ENCODE measurements at regions not wholly inside any gene's neighbourhood (a gene's known extent, or its start where the extent isn't known, plus 50 kb on each side); places are given as distances from the start of the nearest gene placed in this dataset.

DNA sequence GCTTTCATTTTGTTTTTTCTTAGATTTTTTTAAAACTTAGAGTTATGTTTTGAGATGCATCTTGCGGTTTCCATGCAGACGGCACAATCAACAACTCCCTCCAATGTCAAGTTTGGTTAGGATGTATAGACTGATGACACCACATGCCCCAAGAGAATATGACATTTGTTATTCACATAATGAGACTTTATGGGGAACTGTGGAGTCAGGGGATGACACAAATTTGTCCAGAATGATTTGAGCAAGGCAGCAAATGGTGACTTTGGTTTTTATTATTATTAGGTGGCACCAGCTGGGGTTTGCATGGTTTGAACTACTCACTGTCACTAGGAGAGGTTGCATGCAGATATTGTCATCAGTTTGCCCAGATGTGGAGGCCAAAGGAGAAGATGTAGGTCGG lies 461.8 kb upstream of the PRKX start:
- no peaks in the 10 kb centered on the region for H3K27me3 ChIP-seq
- H3K36me3 ChIP-seq (replicated peaks in 1 of 2; ENCODE audit: insufficient read depth in 1 of 2, low read depth in 2 of 2) = no peaks in the 10 kb centered on the region
- no peaks in the 10 kb centered on the region for H3K4me1 ChIP-seq
- H3K9me3 ChIP-seq = no peaks in the 10 kb centered on the region
- intact Hi-C loops (cut with DNase I) = no loop called here
- no peak for TF ChIP-seq POLR2A (IDR thresholded peaks at IDR 0.05)
- TF ChIP-seq, protein P1, sequence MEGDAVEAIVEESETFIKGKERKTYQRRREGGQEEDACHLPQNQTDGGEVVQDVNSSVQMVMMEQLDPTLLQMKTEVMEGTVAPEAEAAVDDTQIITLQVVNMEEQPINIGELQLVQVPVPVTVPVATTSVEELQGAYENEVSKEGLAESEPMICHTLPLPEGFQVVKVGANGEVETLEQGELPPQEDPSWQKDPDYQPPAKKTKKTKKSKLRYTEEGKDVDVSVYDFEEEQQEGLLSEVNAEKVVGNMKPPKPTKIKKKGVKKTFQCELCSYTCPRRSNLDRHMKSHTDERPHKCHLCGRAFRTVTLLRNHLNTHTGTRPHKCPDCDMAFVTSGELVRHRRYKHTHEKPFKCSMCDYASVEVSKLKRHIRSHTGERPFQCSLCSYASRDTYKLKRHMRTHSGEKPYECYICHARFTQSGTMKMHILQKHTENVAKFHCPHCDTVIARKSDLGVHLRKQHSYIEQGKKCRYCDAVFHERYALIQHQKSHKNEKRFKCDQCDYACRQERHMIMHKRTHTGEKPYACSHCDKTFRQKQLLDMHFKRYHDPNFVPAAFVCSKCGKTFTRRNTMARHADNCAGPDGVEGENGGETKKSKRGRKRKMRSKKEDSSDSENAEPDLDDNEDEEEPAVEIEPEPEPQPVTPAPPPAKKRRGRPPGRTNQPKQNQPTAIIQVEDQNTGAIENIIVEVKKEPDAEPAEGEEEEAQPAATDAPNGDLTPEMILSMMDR (IDR thresholded peaks at IDR 0.05) = no peak
- no peak overlapping the region for H3K27ac ChIP-seq
- WGBS, 2 donors = 85% methylated on average over 3 of the region's 3 CpGs
- DNase-seq (no peak), ATAC-seq (no peak)
- H3K4me3 ChIP-seq = no peak overlapping the region

DNA sequence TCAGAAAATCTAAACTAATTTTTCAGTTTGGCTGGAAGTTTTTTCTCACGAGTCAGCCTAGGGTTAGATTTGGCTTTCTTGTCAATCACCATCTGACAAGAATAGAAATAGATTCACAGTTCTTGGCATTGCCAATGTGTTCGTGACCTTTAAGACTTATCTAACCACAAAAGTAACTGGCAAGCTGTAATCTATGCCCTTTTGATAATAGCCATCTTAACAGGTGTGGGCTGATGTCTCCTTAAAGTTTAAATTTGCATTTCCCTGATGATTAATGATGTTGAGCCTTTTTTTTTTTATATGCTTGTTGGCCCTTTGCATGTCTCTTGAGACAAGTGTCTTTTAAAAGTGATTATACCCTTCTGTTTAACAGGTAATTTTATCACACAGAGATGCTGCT lies 460.3 kb upstream of the PRKX start:
- no peaks in the 10 kb centered on the region for H3K4me1 ChIP-seq
- no peak overlapping the region for H3K4me3 ChIP-seq
- no peaks in the 10 kb centered on the region for H3K9me3 ChIP-seq
- no peak for TF ChIP-seq POLR2A (IDR thresholded peaks at IDR 0.05)
- TF ChIP-seq, protein P1 (IDR thresholded peaks at IDR 0.05) = no peak
- DNase-seq (no peak), ATAC-seq (no peak)
- intact Hi-C loops (cut with DNase I) = no loop called here
- no peak overlapping the region for H3K27ac ChIP-seq
- no peaks in the 10 kb centered on the region for H3K27me3 ChIP-seq
- 32 to 41% methylated on average over 2 of the region's 2 CpGs for WGBS, 2 donors
- H3K36me3 ChIP-seq (replicated peaks in 1 of 2; ENCODE audit: insufficient read depth in 1 of 2, low read depth in 2 of 2) = no peaks in the 10 kb centered on the region

DNA sequence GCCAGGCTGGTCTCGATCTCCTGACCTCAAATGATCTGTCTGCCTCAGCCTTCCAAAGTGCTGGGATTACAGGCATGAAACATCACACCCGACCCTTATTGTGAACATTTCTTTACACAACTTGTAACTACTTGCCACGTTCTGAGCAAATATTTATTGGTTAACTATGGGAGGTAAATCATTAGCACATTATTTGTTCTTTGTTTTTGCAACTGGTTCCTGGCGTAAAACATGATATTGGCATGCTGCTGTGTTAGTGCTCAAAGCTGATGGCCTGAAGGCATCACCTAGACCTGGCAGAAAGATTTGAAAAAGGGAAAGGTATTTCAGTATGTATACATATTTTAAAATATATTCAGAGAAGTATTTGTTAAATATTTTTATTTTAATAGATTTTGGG lies 438.3 kb upstream of the PRKX start:
- 11% methylated on average over 4 of the region's 4 CpGs for WGBS, 2 donors

DNA sequence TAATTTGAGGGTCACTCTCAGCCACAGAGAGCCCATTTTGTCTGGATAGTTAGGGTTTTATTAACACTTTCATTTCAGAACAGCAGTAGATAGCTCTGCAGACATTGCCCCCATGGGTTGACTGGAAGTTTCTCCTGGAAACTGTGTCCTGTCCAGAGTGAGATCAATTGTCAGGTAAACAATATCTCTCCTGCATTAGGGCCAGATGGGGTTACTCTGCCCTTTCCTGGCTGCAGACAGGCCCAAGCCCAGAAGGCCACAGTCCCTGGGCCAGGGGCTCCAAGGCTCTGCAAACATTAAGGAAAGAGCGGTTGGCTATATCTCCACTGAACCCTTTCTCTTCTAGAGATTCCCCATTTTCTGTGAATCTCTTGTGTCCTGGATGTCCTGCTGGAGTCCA lies 436.8 kb upstream of the PRKX start:
- DNase-seq (no peak), ATAC-seq (no peak)
- H3K36me3 ChIP-seq (replicated peaks in 1 of 2; ENCODE audit: insufficient read depth in 1 of 2, low read depth in 2 of 2) = no peaks in the 10 kb centered on the region
- no peak for TF ChIP-seq POLR2A (IDR thresholded peaks at IDR 0.05)
- TF ChIP-seq, protein P1 (IDR thresholded peaks at IDR 0.05) = no peak
- no peaks in the 10 kb centered on the region for H3K9me3 ChIP-seq
- WGBS, 2 donors = 91 to 100% methylated on average over 1 of the region's 1 CpG
- no peak overlapping the region for H3K4me3 ChIP-seq
- H3K27ac ChIP-seq = no peak overlapping the region
- H3K27me3 ChIP-seq = no peaks in the 10 kb centered on the region
- intact Hi-C loops (cut with DNase I) = no loop called here
- H3K4me1 ChIP-seq = no peaks in the 10 kb centered on the region

More for the DNA sequence above, 438.3 kb upstream of the PRKX start:
- Histone ChIP-seq H3K27me3 (no peaks in the 10 kb centered on the region), H3K27ac (no peak overlapping the region), H3K9me3 (no peaks in the 10 kb centered on the region), H3K36me3 (replicated peaks in 1 of 2; ENCODE audit: insufficient read depth in 1 of 2, low read depth in 2 of 2) (no peaks in the 10 kb centered on the region), H3K4me1 (no peaks in the 10 kb centered on the region), H3K4me3 (no peak overlapping the region)
- ATAC-seq (no peak), DNase-seq (no peak)
- TF ChIP-seq, protein P1 (IDR thresholded peaks at IDR 0.05) = no peak
- no peak for TF ChIP-seq POLR2A (IDR thresholded peaks at IDR 0.05)
- intact Hi-C loops (cut with DNase I) = no loop called here

DNA sequence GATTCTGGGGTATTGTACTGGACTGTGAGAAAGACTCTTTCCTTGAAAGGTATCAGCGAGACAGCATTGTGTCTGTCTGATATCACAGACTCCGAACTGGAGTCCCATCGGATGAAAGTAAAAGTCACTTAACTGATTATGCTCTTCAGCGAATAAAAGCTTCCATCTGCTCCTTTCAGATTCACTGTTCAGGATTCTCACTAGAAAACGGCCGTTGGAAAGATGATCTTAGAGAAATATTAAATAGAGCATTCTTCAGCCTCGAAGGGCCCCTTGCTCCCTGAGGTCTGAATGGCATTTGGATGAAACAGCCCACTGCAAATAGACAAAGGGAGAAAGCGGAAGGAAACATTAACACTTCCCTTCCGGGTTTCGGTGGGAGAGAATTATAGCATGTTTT lies 416.2 kb upstream of the PRKX start:
- Histone ChIP-seq H3K4me3 (no peak overlapping the region), H3K4me1 (no peaks in the 10 kb centered on the region), H3K9me3 (no peaks in the 10 kb centered on the region), H3K36me3 (replicated peaks in 1 of 2; ENCODE audit: insufficient read depth in 1 of 2, low read depth in 2 of 2) (no peaks in the 10 kb centered on the region), H3K27me3 (no peaks in the 10 kb centered on the region), H3K27ac (no peak overlapping the region)
- WGBS, 2 donors = 13 to 19% methylated on average over 10 of the region's 10 CpGs
- TF ChIP-seq, protein P1 (IDR thresholded peaks at IDR 0.05) = no peak
- no peak for TF ChIP-seq POLR2A (IDR thresholded peaks at IDR 0.05)
- no peak for DNase-seq
- intact Hi-C loops (cut with DNase I) = no loop called here
- no peak for ATAC-seq
